A673 (cell line): ENCODE measurements at regions not wholly inside any gene's neighbourhood (a gene's known extent, or its start where the extent isn't known, plus 50 kb on each side); places are given as distances from the start of the nearest gene placed in this dataset.

Experiments
- EZH2 ChIP-seq: fragments of 200-600 bp; sonication (generic); IDR thresholded peaks from 2 replicates; pipeline ENCODE4 v1.6.1; 2017; ENCODE audit warnings: borderline replicate concordance, low read depth, mild to moderate bottlenecking, mixed read lengths, antibody characterized with exemption, low read length; ENCODE audit not compliant: poor library complexity, severe bottlenecking
- TF ChIP-seq, protein P1 (sequence below): fragments of 300-800, 200-600 bp; sonication (generic); conservative IDR thresholded peaks from 2 replicates; pipeline ENCODE4 v1.5.1; 2017; ENCODE audit warnings: low read depth, mild to moderate bottlenecking, antibody characterized with exemption, low read length, moderate library complexity, mixed read lengths

DNA sequence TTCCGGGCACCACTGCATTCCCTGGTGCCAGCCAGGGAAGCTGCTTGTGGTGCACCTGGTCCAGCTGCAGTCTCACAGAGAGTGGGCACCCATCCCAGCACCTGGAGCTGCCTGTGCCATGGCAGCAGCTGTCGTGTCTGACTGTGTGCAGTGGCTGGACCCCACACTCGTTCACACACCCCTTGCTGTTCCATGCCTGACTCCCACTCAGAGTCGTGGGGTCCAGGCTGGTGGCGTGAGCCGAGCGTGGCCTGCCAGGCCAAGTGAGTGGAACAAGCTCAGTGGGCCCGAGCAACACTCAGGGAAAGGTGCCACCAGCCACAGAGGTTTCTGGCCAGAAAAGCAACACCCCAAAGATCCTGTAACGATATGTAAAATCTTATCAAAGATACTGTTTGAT, 97.2 kb upstream of the KCNK1 start:
- TF ChIP-seq, protein P1, sequence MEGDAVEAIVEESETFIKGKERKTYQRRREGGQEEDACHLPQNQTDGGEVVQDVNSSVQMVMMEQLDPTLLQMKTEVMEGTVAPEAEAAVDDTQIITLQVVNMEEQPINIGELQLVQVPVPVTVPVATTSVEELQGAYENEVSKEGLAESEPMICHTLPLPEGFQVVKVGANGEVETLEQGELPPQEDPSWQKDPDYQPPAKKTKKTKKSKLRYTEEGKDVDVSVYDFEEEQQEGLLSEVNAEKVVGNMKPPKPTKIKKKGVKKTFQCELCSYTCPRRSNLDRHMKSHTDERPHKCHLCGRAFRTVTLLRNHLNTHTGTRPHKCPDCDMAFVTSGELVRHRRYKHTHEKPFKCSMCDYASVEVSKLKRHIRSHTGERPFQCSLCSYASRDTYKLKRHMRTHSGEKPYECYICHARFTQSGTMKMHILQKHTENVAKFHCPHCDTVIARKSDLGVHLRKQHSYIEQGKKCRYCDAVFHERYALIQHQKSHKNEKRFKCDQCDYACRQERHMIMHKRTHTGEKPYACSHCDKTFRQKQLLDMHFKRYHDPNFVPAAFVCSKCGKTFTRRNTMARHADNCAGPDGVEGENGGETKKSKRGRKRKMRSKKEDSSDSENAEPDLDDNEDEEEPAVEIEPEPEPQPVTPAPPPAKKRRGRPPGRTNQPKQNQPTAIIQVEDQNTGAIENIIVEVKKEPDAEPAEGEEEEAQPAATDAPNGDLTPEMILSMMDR, result no peak
- no peak for TF ChIP-seq EZH2
